ENCODE measurements at regions not wholly inside any gene's neighbourhood (a gene's known extent, or its start where the extent isn't known, plus 50 kb on each side); places are given as distances from the start of the nearest gene placed in this dataset.
"Not testable (repeated sequence)": the region's sequence is repeated elsewhere in the genome, so short reads cannot be mapped to it uniquely, and the experiment has no call there.

DNA sequence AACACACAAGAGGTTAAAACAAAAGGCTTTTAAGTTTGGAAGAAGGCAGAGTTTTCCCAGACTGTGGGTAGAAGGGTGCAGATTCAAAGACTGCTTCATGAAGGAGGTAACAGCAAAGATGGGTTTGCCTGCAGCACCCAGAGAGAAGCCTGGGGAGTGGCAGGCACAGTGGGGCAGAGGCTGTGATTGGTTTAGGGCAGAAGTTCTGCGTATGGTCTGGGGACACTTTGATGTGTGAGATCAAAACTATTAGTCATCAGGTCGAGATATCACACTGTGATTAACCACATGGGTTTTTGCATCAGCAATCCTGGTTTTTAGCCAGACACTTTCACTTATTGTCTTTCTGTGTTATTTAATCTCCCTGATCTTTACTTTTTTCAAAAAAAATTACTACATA, 188.8 kb upstream of the GLRA1 start:
- DNase-seq = no peak
- WGBS, 2 donors = 78 to 85% methylated on average over 2 of the region's 2 CpGs
- no peaks in the 10 kb centered on the region for H3K36me3 ChIP-seq
- no peak for TF ChIP-seq POLR2A (IDR thresholded peaks at IDR 0.05)
- TF ChIP-seq, protein P1, sequence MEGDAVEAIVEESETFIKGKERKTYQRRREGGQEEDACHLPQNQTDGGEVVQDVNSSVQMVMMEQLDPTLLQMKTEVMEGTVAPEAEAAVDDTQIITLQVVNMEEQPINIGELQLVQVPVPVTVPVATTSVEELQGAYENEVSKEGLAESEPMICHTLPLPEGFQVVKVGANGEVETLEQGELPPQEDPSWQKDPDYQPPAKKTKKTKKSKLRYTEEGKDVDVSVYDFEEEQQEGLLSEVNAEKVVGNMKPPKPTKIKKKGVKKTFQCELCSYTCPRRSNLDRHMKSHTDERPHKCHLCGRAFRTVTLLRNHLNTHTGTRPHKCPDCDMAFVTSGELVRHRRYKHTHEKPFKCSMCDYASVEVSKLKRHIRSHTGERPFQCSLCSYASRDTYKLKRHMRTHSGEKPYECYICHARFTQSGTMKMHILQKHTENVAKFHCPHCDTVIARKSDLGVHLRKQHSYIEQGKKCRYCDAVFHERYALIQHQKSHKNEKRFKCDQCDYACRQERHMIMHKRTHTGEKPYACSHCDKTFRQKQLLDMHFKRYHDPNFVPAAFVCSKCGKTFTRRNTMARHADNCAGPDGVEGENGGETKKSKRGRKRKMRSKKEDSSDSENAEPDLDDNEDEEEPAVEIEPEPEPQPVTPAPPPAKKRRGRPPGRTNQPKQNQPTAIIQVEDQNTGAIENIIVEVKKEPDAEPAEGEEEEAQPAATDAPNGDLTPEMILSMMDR (IDR thresholded peaks at IDR 0.05) = no peak
- H3K27ac ChIP-seq = no peak overlapping the region
- no peaks in the 10 kb centered on the region for H3K27me3 ChIP-seq
- intact Hi-C loops (cut with DNase I) = no loop called here
- no peaks in the 10 kb centered on the region for H3K9me3 ChIP-seq
- H3K4me3 ChIP-seq (replicated peaks in 1 of 3) = no peak overlapping the region
- no peaks in the 10 kb centered on the region for H3K4me1 ChIP-seq

DNA sequence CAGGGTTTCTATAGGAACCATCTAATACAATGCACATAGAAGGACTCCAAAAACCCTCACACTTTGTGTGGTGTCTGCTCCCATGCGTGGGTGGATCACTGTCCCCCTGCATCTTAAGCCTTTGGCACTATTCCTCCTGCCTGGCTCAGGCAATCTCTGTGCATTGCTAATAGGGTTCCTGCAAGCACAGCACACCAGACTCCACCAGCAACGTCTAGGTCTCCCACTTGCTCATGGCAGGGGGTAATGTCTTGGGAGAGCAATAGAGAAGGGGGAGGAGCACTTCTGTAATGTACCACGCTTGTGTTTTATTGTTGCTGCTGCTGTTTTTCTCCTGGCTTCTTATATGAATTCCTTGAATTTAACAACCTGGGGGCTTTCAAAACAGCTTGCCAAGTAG, 182.6 kb upstream of the GLRA1 start:
- Histone ChIP-seq H3K27me3 (no peaks in the 10 kb centered on the region), H3K4me1 (peaks cover 0 to 5% of the 10 kb centered on the region in 2 donors), H3K4me3 (replicated peaks in 1 of 3) (no peak overlapping the region), H3K36me3 (no peaks in the 10 kb centered on the region), H3K27ac (no peak overlapping the region), H3K9me3 (no peaks in the 10 kb centered on the region)
- 49 to 56% methylated on average over 3 of the region's 3 CpGs for WGBS, 2 donors
- intact Hi-C loops (cut with DNase I) = no loop called here
- TF ChIP-seq, protein P1 (IDR thresholded peaks at IDR 0.05) = no peak
- TF ChIP-seq POLR2A (IDR thresholded peaks at IDR 0.05) = no peak
- DNase-seq = no peak

DNA sequence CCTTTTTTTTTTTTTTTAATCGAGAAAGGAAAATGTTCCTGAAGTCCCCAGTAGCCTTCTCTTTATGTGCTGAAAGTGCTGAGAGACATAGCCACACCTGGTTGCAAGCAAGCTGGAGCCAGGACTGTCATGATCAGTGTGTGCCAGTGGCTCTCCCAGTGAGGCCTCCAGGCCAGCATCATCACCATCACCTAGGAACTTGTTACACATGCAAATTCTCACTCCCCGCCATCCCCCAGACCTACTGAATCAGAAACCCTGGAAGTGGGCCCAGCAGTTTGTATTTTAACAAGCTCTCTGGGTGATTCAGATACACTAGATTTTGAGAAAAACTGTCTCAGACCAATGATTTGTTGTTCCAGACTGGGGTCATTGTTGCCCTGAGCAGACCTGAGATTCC, 181.9 kb upstream of the GLRA1 start:
- TF ChIP-seq POLR2A (IDR thresholded peaks at IDR 0.05) = no peak
- TF ChIP-seq, protein P1 (IDR thresholded peaks at IDR 0.05) = no peak
- H3K36me3 ChIP-seq = no peaks in the 10 kb centered on the region
- H3K4me3 ChIP-seq (replicated peaks in 1 of 3) = no peak overlapping the region
- H3K27me3 ChIP-seq = no peaks in the 10 kb centered on the region
- H3K27ac ChIP-seq = no peak overlapping the region
- H3K9me3 ChIP-seq = no peaks in the 10 kb centered on the region
- DNase-seq = peak; percentile 46 to 53
- WGBS, 2 donors = 49 to 58% methylated on average over 2 of the region's 2 CpGs
- H3K4me1 ChIP-seq = peaks cover 0 to 5% of the 10 kb centered on the region in 2 donors
- intact Hi-C loops (cut with DNase I) = no loop called here

DNA sequence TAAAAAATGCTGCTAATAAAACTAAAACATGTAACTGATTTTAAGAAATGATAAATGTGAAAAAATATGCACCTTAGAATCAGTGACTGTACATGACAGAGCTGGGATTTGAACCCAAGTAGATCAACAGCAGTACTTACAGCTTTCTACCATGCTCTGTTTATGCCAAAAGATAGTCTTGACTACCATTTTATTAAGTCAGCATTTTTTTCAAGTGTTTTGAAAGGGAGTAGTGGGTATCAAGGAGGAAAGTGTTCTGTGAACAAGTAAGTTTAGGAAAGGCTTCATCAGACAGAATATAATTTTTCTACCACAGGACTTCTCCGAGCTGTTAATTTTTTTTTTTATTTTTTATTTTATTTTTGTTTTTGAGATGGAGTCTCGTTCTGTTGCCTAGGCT, 180.4 kb upstream of the GLRA1 start:
- TF ChIP-seq POLR2A (IDR thresholded peaks at IDR 0.05) = no peak
- TF ChIP-seq, protein P1 (IDR thresholded peaks at IDR 0.05) = no peak
- intact Hi-C loops (cut with DNase I) = no loop called here
- no peaks in the 10 kb centered on the region for H3K36me3 ChIP-seq
- 70 to 97% methylated on average over 2 of the region's 2 CpGs for WGBS, 2 donors
- DNase-seq = no peak
- peaks cover 0 to 5% of the 10 kb centered on the region in 2 donors for H3K4me1 ChIP-seq
- no peaks in the 10 kb centered on the region for H3K27me3 ChIP-seq
- no peaks in the 10 kb centered on the region for H3K9me3 ChIP-seq
- no peak overlapping the region for H3K27ac ChIP-seq
- no peak overlapping the region for H3K4me3 ChIP-seq (replicated peaks in 1 of 3)

DNA sequence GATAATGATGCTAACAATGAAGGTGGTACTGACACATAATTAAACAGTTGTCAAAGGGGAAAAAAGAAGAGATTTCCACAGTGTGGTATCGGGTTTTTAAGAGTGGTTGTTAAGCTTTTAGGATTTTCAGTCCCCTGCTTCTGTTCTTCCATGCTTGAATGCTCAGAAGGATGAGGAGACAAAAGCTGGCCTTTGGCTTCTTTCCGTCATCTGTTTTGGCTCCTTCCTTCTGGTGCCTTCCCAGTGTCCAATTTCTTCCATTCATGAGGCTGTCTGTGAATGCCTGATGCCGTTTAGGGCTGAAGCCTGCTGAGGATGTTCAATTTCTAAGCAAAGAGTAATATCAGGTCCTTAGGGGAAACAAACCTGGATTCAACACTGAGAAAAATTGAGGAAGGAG, 179.6 kb upstream of the GLRA1 start:
- H3K9me3 ChIP-seq = no peaks in the 10 kb centered on the region
- no peaks in the 10 kb centered on the region for H3K27me3 ChIP-seq
- TF ChIP-seq POLR2A (IDR thresholded peaks at IDR 0.05) = no peak
- TF ChIP-seq, protein P1 (IDR thresholded peaks at IDR 0.05) = no peak
- DNase-seq = no peak
- no peaks in the 10 kb centered on the region for H3K36me3 ChIP-seq
- WGBS, 2 donors = 71 to 73% methylated on average over 3 of the region's 3 CpGs
- H3K27ac ChIP-seq = no peak overlapping the region
- intact Hi-C loops (cut with DNase I) = no loop called here
- no peak overlapping the region for H3K4me3 ChIP-seq (replicated peaks in 1 of 3)
- peaks cover 0 to 5% of the 10 kb centered on the region in 2 donors for H3K4me1 ChIP-seq

DNA sequence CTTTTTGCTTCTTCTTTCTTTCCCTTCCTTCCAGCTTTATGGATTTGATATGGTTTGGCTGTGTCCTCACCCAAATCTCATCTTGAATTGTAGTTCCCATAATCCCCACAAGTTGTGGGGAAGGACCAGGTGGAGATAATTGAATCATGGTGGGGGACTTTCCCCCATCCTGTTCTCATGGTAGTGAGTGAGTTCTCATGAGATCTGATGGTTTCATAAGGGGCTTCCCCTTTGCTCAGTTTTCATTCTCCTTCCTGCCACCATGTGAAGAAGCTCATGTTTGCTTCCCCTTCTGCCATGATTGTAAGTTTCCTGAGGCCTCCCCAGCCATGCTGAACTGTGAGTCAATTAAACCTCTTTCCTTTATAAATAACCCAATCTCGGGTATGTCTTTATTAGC, 178.3 kb upstream of the GLRA1 start:
- H3K4me3 ChIP-seq (replicated peaks in 1 of 3); DNase-seq; H3K4me1 ChIP-seq; H3K36me3 ChIP-seq; H3K27ac ChIP-seq; H3K9me3 ChIP-seq; intact Hi-C loops (cut with DNase I); H3K27me3 ChIP-seq: not testable (repeated sequence)
- 83 to 90% methylated on average over 1 of the region's 1 CpG for WGBS, 2 donors

All from thyroid gland (tissue), 4 donors.